OCI-LY7 (cell line): ENCODE measurements at regions not wholly inside any gene's neighbourhood (a gene's known extent, or its start where the extent isn't known, plus 50 kb on each side); places are given as distances from the start of the nearest gene placed in this dataset.

Source experiments
- BruUV-seq: library from RNA; stranded (reverse); fragments of 400-500 nt; replicated peaks from 2 replicates; lab custom pipeline; 2021; lab: Mats Ljungman, UMichigan
- CTCF ChIA-PET: fragments of 300-600 bp; sonication (Branson Sonifier 250); formaldehyde crosslinking; loops from one replicate; lab custom pipeline; 2022; ENCODE audit warnings: antibody characterized with exemption; ENCODE audit not compliant: unreplicated experiment; lab: Charles Lee
- POLR2A ChIA-PET: fragments of 300-600 bp; sonication (Branson Sonifier 250); formaldehyde crosslinking; loops from one replicate; lab custom pipeline; 2022; ENCODE audit warnings: antibody characterized with exemption; lab: Charles Lee
- DNase-seq: peaks from one replicate; pipeline ENCODE4 v3.0.0-alpha.2; 2015; ENCODE audit warnings: low spot score
- H2AFZ ChIP-seq: fragments of 200-600 bp; sonication (generic), shearing (Covaris generic); 2 replicates; pipeline ENCODE4 v1.6.1; 2014; ENCODE audit warnings: mild to moderate bottlenecking, antibody characterized with exemption, low read length, moderate library complexity
- H3K27ac ChIP-seq: fragments of 200-600 bp; sonication (generic); 2 replicates; pipeline ENCODE4 v1.5.1; 2014; ENCODE audit warnings: mixed run types, low read depth, mild to moderate bottlenecking, moderate library complexity, low read length, inconsistent platforms; ENCODE audit not compliant: poor library complexity, severe bottlenecking
- H3K36me3 ChIP-seq: fragments of 200-600 bp; sonication (generic); 2 replicates; pipeline ENCODE4 v1.6.1; 2014; ENCODE audit warnings: mild to moderate bottlenecking, antibody characterized with exemption, low read length, moderate library complexity, mixed read lengths; ENCODE audit not compliant: insufficient read depth
- H3K4me1 ChIP-seq: fragments of 200-600 bp; sonication (generic); 2 replicates; pipeline ENCODE4 v1.5.1; 2014; ENCODE audit warnings: mild to moderate bottlenecking, low read length; ENCODE audit not compliant: insufficient read depth, poor library complexity, severe bottlenecking
- H3K4me2 ChIP-seq: fragments of 200-600 bp; sonication (generic); 2 replicates; pipeline ENCODE4 v1.6.1; 2014; ENCODE audit warnings: mild to moderate bottlenecking, low read length
- H3K4me3 ChIP-seq: fragments of 200-600 bp; sonication (generic); 2 replicates; pipeline ENCODE4 v1.5.1; 2014; ENCODE audit warnings: mild to moderate bottlenecking, low read depth, low read length; ENCODE audit not compliant: poor library complexity, severe bottlenecking
- H3K79me2 ChIP-seq: fragments of 200-600 bp; sonication (generic); 2 replicates; pipeline ENCODE4 v1.6.1; 2016; ENCODE audit warnings: low read depth, mild to moderate bottlenecking, low read length, moderate library complexity, mixed read lengths; ENCODE audit not compliant: insufficient read depth
- H3K9me2 ChIP-seq: fragments of 200-600 bp; sonication (generic); 2 replicates; pipeline ENCODE4 v1.6.1; 2016; ENCODE audit warnings: mild to moderate bottlenecking, low read length, mixed read lengths; ENCODE audit not compliant: insufficient read depth
- H3K9me3 ChIP-seq: fragments of 200-600 bp; sonication (generic); 2 replicates; pipeline ENCODE4 v1.6.1; 2014; ENCODE audit warnings: mild to moderate bottlenecking, mixed run types, low read length, mixed read lengths
- H4K20me1 ChIP-seq: fragments of 200-600 bp; sonication (generic); 2 replicates; pipeline ENCODE4 v1.6.1; 2014; ENCODE audit warnings: mild to moderate bottlenecking, antibody characterized with exemption, low read length, moderate library complexity, mixed read lengths; ENCODE audit not compliant: insufficient read depth
- CTCF ChIP-seq: fragments of 200-600 bp; sonication (generic); conservative IDR thresholded peaks from 2 replicates; pipeline ENCODE4 v1.5.1; 2014; ENCODE audit warnings: mild to moderate bottlenecking, antibody characterized with exemption, low read length, moderate library complexity, mixed read lengths
- EZH2phosphoT487 ChIP-seq: fragments of 200-600 bp; sonication (generic); IDR thresholded peaks from 2 replicates; pipeline ENCODE4 v1.6.1; 2018; ENCODE audit warnings: low read depth, borderline replicate concordance, mild to moderate bottlenecking, mixed run types, antibody characterized with exemption, low read length, moderate library complexity, mixed read lengths
- intact Hi-C: fragments of 100-400 bp; cut with micrococcal nuclease; formaldehyde crosslinking; loops from one replicate; pipeline ENCODE4 v1.10.0; 2022; ENCODE audit not compliant: unreplicated experiment

DNA sequence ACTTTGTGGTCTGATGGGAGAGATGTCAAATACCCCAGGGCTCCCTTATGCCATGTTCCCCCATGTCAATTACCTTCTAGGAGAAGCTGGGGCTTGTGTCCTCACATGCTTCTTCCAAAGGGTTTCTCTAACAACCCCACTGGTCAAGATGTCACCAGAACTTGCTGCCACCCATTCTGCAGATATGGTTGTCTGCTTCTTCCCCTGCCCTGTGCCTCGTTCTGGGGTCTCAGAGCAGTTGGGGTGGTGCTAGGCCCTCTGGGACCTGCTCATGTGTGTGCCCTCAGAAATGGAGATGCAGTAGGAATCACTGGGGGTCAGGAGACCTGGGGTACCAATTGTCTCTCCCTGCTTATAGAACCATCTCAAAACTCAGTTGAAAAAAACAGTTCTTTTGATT is 268.6 kb downstream of the MYCN start:
- no peak overlapping the region for H3K4me3 ChIP-seq
- H3K9me2 ChIP-seq = no peaks in the 10 kb centered on the region

DNA sequence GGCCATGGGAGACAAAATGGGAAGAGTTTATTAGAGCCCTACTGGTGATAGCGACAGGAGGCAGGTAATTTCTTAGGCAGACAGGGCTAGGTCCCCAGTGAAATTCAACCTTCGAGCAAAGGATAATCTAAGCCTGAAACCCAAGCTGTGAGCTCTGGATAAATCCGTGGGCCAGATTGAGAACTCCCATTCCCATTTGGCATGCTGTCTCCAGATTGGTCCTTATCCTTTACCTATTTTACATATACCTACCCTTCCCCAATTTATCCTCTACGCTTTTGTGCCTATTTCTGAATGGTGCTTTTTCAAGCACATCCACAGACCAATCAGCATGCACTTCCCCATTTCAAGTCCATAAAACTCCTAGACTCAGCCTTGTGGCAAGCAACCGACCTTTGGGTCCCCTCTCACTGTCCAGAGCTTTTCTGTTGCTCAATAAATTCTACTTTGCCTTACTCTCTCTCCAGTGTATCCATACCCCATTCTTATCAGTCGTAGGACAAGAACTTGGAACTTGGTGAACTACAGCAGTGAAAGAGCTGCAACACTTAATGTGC is 268.0 kb downstream of the MYCN start:
- H3K36me3 ChIP-seq = no peaks in the 10 kb centered on the region
- no peak for DNase-seq
- H3K9me2 ChIP-seq = no peaks in the 10 kb centered on the region
- H4K20me1 ChIP-seq = no peaks in the 10 kb centered on the region
- H3K27ac ChIP-seq = no peak overlapping the region
- no peak overlapping the region for H3K4me3 ChIP-seq
- no peaks in the 10 kb centered on the region for H3K79me2 ChIP-seq
- H3K4me2 ChIP-seq = no peak overlapping the region
- intact Hi-C loops = no loop called here
- no peak overlapping the region for H2AFZ ChIP-seq
- CTCF ChIA-PET = no interaction called here
- TF ChIP-seq CTCF = no peak
- TF ChIP-seq EZH2phosphoT487 = no peak
- no peaks in the 10 kb centered on the region for H3K4me1 ChIP-seq
- no TSS peak for BruUV-seq
- H3K9me3 ChIP-seq = no peaks in the 10 kb centered on the region
- POLR2A ChIA-PET = no interaction called here

More for the DNA sequence above, 268.6 kb downstream of the MYCN start:
- no peaks in the 10 kb centered on the region for H3K36me3 ChIP-seq
- DNase-seq = no peak
- ChIA-PET CTCF (no interaction called here), POLR2A (no interaction called here)
- H3K9me3 ChIP-seq = no peaks in the 10 kb centered on the region
- no peak overlapping the region for H3K27ac ChIP-seq
- H3K79me2 ChIP-seq = no peaks in the 10 kb centered on the region
- H2AFZ ChIP-seq = no peak overlapping the region
- H3K4me1 ChIP-seq = no peaks in the 10 kb centered on the region
- TF ChIP-seq EZH2phosphoT487 (no peak), CTCF (no peak)
- no peak overlapping the region for H3K4me2 ChIP-seq
- no peaks in the 10 kb centered on the region for H4K20me1 ChIP-seq
- intact Hi-C loops = no loop called here
- no TSS peak for BruUV-seq

- no peaks in the 10 kb centered on the region for H3K36me3 ChIP-seq
- no peak overlapping the region for H2AFZ ChIP-seq
- ChIA-PET POLR2A (no interaction called here), CTCF (no interaction called here)
- no peak overlapping the region for H3K4me3 ChIP-seq
- H3K9me3 ChIP-seq = no peaks in the 10 kb centered on the region
- H3K4me2 ChIP-seq = no peak overlapping the region
- intact Hi-C loops = no loop called here
- no peaks in the 10 kb centered on the region for H4K20me1 ChIP-seq
- H3K27ac ChIP-seq = no peak overlapping the region
- no peaks in the 10 kb centered on the region for H3K79me2 ChIP-seq
- TF ChIP-seq CTCF = no peak
- no peak for TF ChIP-seq EZH2phosphoT487
- BruUV-seq = no TSS peak
- DNase-seq = no peak
- H3K9me2 ChIP-seq = no peaks in the 10 kb centered on the region
- no peaks in the 10 kb centered on the region for H3K4me1 ChIP-seq
These were observed 267.3 kb downstream of the MYCN start for GRCh38 chr2:16207611-16208010.
